ENCODE measurements at regions not wholly inside any gene's neighbourhood (a gene's known extent, or its start where the extent isn't known, plus 50 kb on each side); places are given as distances from the start of the nearest gene placed in this dataset.

- ChIA-PET CTCF (ENCODE audit: unreplicated experiment) (interaction anchor here (1.0 kb wide), 1 partner anchor 81 kb away, joined by 3 read pairs; no protein-coding TSS in a partner anchor), POLR2A (interaction anchor here (0.8 to 9.9 kb wide), 5 partner anchors 9 to 1050 kb away, joined by 3 to 157 read pairs (median 3); partner anchors contain the start of gene TRAPPC6B)
- H3K36me3 ChIP-seq (ENCODE audit: insufficient read depth, low read length) = peaks cover 75% of the 10 kb centered on the region
- H3K9me3 ChIP-seq (ENCODE audit: low read length) = peaks cover 68% of the 10 kb centered on the region; the same call in 1 of the 2 replicates
- H4K20me1 ChIP-seq (ENCODE audit: insufficient read depth, low read length) = no peaks in the 10 kb centered on the region
- BruUV-seq (replicated peaks) = no TSS peak
- intact Hi-C loops (cut with micrococcal nuclease; ENCODE audit: unreplicated experiment) = loop anchor here (10.0 kb wide), 2 partner anchors 995 to 1055 kb away; partner anchors contain the start of genes GEMIN2, PNN and TRAPPC6B
- no peak overlapping the region for H3K4me3 ChIP-seq (ENCODE audit: low read depth, low read length, poor library complexity, severe bottlenecking)
- H3K79me2 ChIP-seq (ENCODE audit: insufficient read depth, low read depth, low read length) = no peaks in the 10 kb centered on the region
- no peaks in the 10 kb centered on the region for H3K9me2 ChIP-seq (ENCODE audit: insufficient read depth, low read length)
- H3K4me2 ChIP-seq (ENCODE audit: low read length) = no peak overlapping the region
- peaks cover 48% of the 10 kb centered on the region for H3K4me1 ChIP-seq (ENCODE audit: insufficient read depth, low read length, poor library complexity, severe bottlenecking)
- H3K27ac ChIP-seq (ENCODE audit: low read depth, low read length, poor library complexity, severe bottlenecking) = no peak overlapping the region
- TF ChIP-seq, protein P1, sequence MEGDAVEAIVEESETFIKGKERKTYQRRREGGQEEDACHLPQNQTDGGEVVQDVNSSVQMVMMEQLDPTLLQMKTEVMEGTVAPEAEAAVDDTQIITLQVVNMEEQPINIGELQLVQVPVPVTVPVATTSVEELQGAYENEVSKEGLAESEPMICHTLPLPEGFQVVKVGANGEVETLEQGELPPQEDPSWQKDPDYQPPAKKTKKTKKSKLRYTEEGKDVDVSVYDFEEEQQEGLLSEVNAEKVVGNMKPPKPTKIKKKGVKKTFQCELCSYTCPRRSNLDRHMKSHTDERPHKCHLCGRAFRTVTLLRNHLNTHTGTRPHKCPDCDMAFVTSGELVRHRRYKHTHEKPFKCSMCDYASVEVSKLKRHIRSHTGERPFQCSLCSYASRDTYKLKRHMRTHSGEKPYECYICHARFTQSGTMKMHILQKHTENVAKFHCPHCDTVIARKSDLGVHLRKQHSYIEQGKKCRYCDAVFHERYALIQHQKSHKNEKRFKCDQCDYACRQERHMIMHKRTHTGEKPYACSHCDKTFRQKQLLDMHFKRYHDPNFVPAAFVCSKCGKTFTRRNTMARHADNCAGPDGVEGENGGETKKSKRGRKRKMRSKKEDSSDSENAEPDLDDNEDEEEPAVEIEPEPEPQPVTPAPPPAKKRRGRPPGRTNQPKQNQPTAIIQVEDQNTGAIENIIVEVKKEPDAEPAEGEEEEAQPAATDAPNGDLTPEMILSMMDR (conservative IDR thresholded peaks at IDR 0.05; ENCODE audit: low read length) = no peak
- no peak for TF ChIP-seq EZH2phosphoT487 (IDR thresholded peaks at IDR 0.05; ENCODE audit: borderline replicate concordance, low read depth, low read length)
- H2AFZ ChIP-seq (ENCODE audit: low read length) = peak overlapping the region; percentile 91; the same call in 1 of the 2 replicates
- DNase-seq (ENCODE audit: low spot score) = no peak
Measured at GRCh38 chr14:38120109-38120508, 87.6 kb upstream of the SSTR1 start.

DNA sequence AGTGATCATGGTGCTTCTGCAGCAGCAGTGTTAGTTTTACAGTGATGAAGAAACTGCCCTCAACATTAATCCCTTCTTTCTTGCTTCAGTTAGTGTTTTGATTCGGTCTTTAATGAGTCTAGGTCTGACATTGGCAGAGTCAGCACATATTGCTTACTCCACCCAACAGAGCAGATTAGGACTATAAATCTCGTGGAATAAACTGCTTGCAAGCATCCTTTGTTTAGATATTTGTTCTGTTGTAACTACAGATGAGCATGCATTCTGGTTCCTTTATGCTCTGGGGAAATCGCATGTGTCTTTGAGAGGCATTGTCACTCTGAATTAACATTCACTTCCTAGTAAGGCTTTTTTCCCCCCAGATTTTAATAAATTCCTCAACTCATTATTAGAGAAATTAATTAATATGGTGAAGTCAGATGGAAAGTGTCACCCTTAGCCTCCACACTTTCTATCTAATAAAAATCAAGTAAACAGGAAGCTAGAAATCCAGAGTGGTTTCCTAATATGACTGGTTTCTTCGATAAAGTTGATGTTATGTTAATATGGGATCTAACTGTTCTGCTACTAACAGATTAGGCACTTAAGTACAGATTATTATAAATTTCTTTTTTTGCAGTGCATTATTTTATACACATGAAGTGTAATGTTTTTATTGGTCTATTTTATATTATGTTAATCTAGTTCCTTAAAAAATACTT lies 86.2 kb upstream of the SSTR1 start:
- no peaks in the 10 kb centered on the region for H3K79me2 ChIP-seq (ENCODE audit: insufficient read depth, low read depth, low read length)
- peak overlapping the region; percentile 23 for H3K27ac ChIP-seq (ENCODE audit: low read depth, low read length, poor library complexity, severe bottlenecking)
- no peak overlapping the region for H3K4me3 ChIP-seq (ENCODE audit: low read depth, low read length, poor library complexity, severe bottlenecking)
- H3K9me2 ChIP-seq (ENCODE audit: insufficient read depth, low read length) = no peaks in the 10 kb centered on the region
- H3K4me1 ChIP-seq (ENCODE audit: insufficient read depth, low read length, poor library complexity, severe bottlenecking) = peaks cover 61% of the 10 kb centered on the region
- H4K20me1 ChIP-seq (ENCODE audit: insufficient read depth, low read length) = no peaks in the 10 kb centered on the region
- peak overlapping the region; percentile 38; the same call in 1 of the 2 replicates for H3K4me2 ChIP-seq (ENCODE audit: low read length)
- H3K36me3 ChIP-seq (ENCODE audit: insufficient read depth, low read length) = peaks cover 71% of the 10 kb centered on the region
- H2AFZ ChIP-seq (ENCODE audit: low read length) = peak overlapping the region; percentile 91
- no TSS peak for BruUV-seq (replicated peaks)
- intact Hi-C loops (cut with micrococcal nuclease; ENCODE audit: unreplicated experiment) = loop anchor here (10.0 kb wide), 2 partner anchors 993 to 1053 kb away; partner anchors contain the start of genes GEMIN2, PNN and TRAPPC6B
- POLR2A ChIA-PET = interaction anchor here (0.9 to 9.9 kb wide), 6 partner anchors 10 to 1049 kb away, joined by 3 to 157 read pairs (median 4); partner anchors contain the start of gene TRAPPC6B
- no peak for TF ChIP-seq EZH2phosphoT487 (IDR thresholded peaks at IDR 0.05; ENCODE audit: borderline replicate concordance, low read depth, low read length)
- TF ChIP-seq, protein P1 (conservative IDR thresholded peaks at IDR 0.05; ENCODE audit: low read length) = no peak
- peak; percentile 17 for DNase-seq (ENCODE audit: low spot score)
- H3K9me3 ChIP-seq (ENCODE audit: low read length) = peaks cover 60% of the 10 kb centered on the region; the same call in 1 of the 2 replicates
- CTCF ChIA-PET (ENCODE audit: unreplicated experiment) = interaction anchor here (0.5 kb wide), 1 partner anchor 46 kb away, joined by 3 read pairs; no protein-coding TSS in a partner anchor
